GM12873 (cell line): ENCODE measurements at regions not wholly inside any gene's neighbourhood (a gene's known extent, or its start where the extent isn't known, plus 50 kb on each side); places are given as distances from the start of the nearest gene placed in this dataset.

Experiments
- TF ChIP-seq, protein P1 (sequence below): IDR thresholded peaks from 2 replicates; pipeline ENCODE4 v1.5.1; 2012; ENCODE audit warnings: low read depth, mild to moderate bottlenecking, moderate library complexity, low read length, control low read depth; ENCODE audit not compliant: insufficient read depth; ENCODE audit errors: missing control alignments

DNA sequence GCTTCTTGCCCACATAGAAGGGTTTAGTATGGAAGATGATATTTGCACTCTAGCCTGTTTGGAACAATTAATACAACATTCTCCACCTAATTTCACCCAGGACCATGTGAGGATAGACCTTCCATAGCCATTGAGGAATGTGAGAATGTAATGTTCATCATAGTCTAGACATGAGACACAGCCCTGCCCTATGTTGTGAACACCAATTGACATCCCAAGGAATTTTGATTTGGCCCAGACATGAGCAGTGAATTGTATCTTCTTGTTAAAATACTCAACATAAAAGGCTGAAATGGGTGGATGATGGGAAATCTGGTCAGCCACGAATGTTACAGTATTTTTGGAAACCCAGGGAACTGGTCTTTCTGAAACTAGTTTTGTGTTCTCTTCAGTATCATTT lies 892.3 kb upstream of the CHORDC1 start:
- TF ChIP-seq, protein P1, sequence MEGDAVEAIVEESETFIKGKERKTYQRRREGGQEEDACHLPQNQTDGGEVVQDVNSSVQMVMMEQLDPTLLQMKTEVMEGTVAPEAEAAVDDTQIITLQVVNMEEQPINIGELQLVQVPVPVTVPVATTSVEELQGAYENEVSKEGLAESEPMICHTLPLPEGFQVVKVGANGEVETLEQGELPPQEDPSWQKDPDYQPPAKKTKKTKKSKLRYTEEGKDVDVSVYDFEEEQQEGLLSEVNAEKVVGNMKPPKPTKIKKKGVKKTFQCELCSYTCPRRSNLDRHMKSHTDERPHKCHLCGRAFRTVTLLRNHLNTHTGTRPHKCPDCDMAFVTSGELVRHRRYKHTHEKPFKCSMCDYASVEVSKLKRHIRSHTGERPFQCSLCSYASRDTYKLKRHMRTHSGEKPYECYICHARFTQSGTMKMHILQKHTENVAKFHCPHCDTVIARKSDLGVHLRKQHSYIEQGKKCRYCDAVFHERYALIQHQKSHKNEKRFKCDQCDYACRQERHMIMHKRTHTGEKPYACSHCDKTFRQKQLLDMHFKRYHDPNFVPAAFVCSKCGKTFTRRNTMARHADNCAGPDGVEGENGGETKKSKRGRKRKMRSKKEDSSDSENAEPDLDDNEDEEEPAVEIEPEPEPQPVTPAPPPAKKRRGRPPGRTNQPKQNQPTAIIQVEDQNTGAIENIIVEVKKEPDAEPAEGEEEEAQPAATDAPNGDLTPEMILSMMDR = no peak

GRCh38 chr11:91104237-91104636 lies 881.4 kb upstream of the CHORDC1 start:
- TF ChIP-seq, protein P1 = no peak

DNA sequence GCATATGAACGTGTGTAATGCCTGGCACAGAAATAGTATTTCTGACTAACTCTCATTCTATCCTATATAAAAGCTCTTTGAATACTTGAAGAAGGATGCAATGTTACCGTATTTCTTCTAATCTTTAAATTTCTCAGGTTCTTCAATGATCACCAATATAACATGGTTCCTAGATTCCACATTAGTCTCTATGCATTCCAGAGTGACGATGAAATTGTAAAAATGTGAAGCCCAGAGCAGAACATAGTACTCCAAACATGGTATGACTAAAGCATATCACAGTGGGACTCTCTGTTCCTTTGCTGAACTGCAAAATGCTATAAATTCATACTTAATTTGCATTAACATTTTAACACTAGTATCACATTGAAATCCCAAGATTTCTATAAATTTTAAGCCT lies 877.6 kb upstream of the CHORDC1 start:
- TF ChIP-seq, protein P1 = no peak

DNA sequence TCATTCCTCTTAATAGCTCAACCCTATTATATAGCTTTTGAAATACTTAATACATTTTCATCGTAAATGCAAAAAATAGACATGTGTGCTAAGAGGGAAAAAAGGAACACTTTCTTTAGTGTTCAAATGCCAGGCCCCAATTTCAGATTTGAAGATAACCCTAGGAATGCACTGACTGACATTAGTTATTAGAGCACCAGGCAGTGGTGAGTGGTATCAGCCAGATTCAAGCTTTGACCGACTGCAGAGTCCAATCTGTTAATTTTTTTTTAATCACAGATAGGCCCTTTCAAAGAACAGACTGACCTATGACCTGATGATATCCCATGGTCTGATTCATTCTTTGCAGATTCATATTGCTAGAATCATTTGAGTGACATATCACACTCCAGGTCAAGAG lies 874.2 kb upstream of the CHORDC1 start:
- TF ChIP-seq, protein P1 = no peak

DNA sequence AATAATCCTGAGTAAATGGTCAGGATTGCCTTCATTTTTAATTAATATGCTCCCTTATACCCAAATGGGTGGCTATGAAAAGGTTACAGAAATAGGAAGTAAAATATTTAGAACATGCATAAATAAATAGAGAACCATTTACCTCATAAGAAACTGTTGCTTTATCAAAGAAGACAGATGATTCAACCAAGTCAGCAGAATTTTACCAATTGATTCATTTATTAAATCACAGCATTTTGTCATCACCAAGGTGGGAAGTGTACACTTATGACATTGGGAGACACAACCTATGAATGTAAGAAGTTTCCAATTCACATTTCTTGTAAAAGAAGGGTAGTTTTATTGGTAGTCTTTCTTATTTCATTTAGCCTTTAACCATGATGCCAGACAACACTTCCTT lies 870.3 kb upstream of the CHORDC1 start:
- TF ChIP-seq, protein P1 = no peak

DNA sequence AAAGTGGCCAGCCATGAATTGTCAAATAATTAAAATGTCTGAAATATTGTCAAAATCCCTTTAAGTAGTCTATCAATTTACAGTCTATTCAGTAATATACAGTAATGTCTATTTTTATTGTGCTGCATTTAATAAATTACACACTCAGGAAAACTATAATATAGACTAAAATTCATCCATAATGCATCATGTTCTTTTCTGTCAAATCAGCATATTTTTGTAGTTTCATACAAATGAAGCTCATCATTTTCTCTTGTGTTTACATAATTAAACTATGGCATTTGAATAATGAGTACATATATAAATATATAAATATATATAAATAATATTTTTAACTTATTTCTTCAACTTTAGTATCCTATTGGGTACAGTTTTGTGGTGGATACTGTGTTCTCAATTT lies 868.7 kb upstream of the CHORDC1 start:
- TF ChIP-seq, protein P1 = no peak

GRCh38 chr11:91086028-91086427 lies 863.2 kb upstream of the CHORDC1 start:
- TF ChIP-seq, protein P1 = no peak
